ENCODE measurements at regions not wholly inside any gene's neighbourhood (a gene's known extent, or its start where the extent isn't known, plus 50 kb on each side); places are given as distances from the start of the nearest gene placed in this dataset.

GRCh38 chr6:14187406-14187805 lies 69.8 kb downstream of the CD83 start:
- no peak for ATAC-seq
- H3K9me3 Mint-ChIP-seq: peaks cover 10% of the 10 kb centered on the region
- no peak overlapping the region for H3K27ac Mint-ChIP-seq
- ChIA-PET POLR2A (no interaction called here), CTCF (interaction anchor here (1.4 kb wide), 1 partner anchor 58 kb away, joined by 3 read pairs; no protein-coding TSS in a partner anchor)
- H3K27me3 Mint-ChIP-seq (ENCODE audit: low read depth): peaks cover under 1% of the 10 kb centered on the region; the same call in 1 of the 2 replicates
- H3K4me3 Mint-ChIP-seq: no peak overlapping the region
- no peak for DNase-seq (ENCODE audit: low spot score)
- peaks cover 4% of the 10 kb centered on the region; the same call in 1 of the 2 replicates for H3K36me3 Mint-ChIP-seq
- H3K4me1 Mint-ChIP-seq: peaks cover 3% of the 10 kb centered on the region; the same call in 1 of the 2 replicates
- no peak for TF ChIP-seq ETV6 (CRISPR knock-in tag; IDR thresholded peaks at IDR 0.05)
- TF ChIP-seq ZBTB21 (CRISPR knock-in tag; IDR thresholded peaks at IDR 0.05; ENCODE audit: borderline replicate concordance): no peak
- no peak for TF ChIP-seq ZNF671 (CRISPR knock-in tag; IDR thresholded peaks at IDR 0.05)
- TF ChIP-seq SMAD3 (CRISPR knock-in tag; IDR thresholded peaks at IDR 0.05; ENCODE audit: borderline replicate concordance): no peak
- TF ChIP-seq NFE2L1 (CRISPR knock-in tag; IDR thresholded peaks at IDR 0.05): no peak
- no peak for TF ChIP-seq ATF1 (CRISPR knock-in tag; IDR thresholded peaks at IDR 0.05)
- TF ChIP-seq RELA (CRISPR knock-in tag; IDR thresholded peaks at IDR 0.05; ENCODE audit: borderline replicate concordance): no peak

- peaks cover 15% of the 10 kb centered on the region for H3K4me1 Mint-ChIP-seq
- ATAC-seq (no peak), DNase-seq (ENCODE audit: low spot score) (no peak)
- POLR2A ChIA-PET: no interaction called here
- no peak overlapping the region for H3K4me3 Mint-ChIP-seq
- peaks cover 4% of the 10 kb centered on the region; the same call in 1 of the 2 replicates for H3K36me3 Mint-ChIP-seq
- TF ChIP-seq AFF4 (CRISPR knock-in tag; IDR thresholded peaks at IDR 0.05; ENCODE audit: borderline replicate concordance): no peak
- no peak for TF ChIP-seq ELF4 (CRISPR knock-in tag; IDR thresholded peaks at IDR 0.05; ENCODE audit: low read depth)
- no peak for TF ChIP-seq ZNF232 (CRISPR knock-in tag; IDR thresholded peaks at IDR 0.05)
- TF ChIP-seq HMGA2 (CRISPR knock-in tag; IDR thresholded peaks at IDR 0.05): no peak
- no peak for TF ChIP-seq SP1 (CRISPR knock-in tag; conservative IDR thresholded peaks at IDR 0.05)
- no peak for TF ChIP-seq NR1H2 (CRISPR knock-in tag; IDR thresholded peaks at IDR 0.05)
- TF ChIP-seq NFYB (CRISPR knock-in tag; conservative IDR thresholded peaks at IDR 0.05; ENCODE audit: low read depth): no peak
- TF ChIP-seq CDX4 (CRISPR knock-in tag; IDR thresholded peaks at IDR 0.05; ENCODE audit: borderline replicate concordance): no peak
- no peak for TF ChIP-seq CREB1 (CRISPR knock-in tag; IDR thresholded peaks at IDR 0.05)
- TF ChIP-seq FOXK1 (CRISPR knock-in tag; IDR thresholded peaks at IDR 0.05): no peak
- TF ChIP-seq NFE2L1 (CRISPR knock-in tag; IDR thresholded peaks at IDR 0.05): no peak
- TF ChIP-seq ZNF396 (CRISPR knock-in tag; IDR thresholded peaks at IDR 0.05; ENCODE audit: borderline replicate concordance): no peak
- TF ChIP-seq ZNF671 (CRISPR knock-in tag; IDR thresholded peaks at IDR 0.05): no peak
- TF ChIP-seq ZBTB43 (CRISPR knock-in tag; IDR thresholded peaks at IDR 0.05): no peak
- no peak for TF ChIP-seq E2F1 (CRISPR knock-in tag; IDR thresholded peaks at IDR 0.05)
- no peak for TF ChIP-seq ATF1 (CRISPR knock-in tag; IDR thresholded peaks at IDR 0.05)
- no peak overlapping the region for H3K27ac Mint-ChIP-seq
- CTCF ChIA-PET: no interaction called here
- peaks cover 10% of the 10 kb centered on the region for H3K9me3 Mint-ChIP-seq
- H3K27me3 Mint-ChIP-seq (ENCODE audit: low read depth): peaks cover 5% of the 10 kb centered on the region; the same call in 1 of the 2 replicates
Measured at GRCh38 chr6:14189074-14189473, 71.5 kb downstream of the CD83 start.
